GM12872 (cell line): ENCODE measurements at regions not wholly inside any gene's neighbourhood (a gene's known extent, or its start where the extent isn't known, plus 50 kb on each side); places are given as distances from the start of the nearest gene placed in this dataset.

ENCODE experiments used
- CTCF ChIP-seq: IDR thresholded peaks from 3 replicates; pipeline ENCODE4 v1.5.1; 2011; ENCODE audit warnings: low read depth, mild to moderate bottlenecking, low read length, moderate library complexity; ENCODE audit not compliant: insufficient read depth

GRCh38 chr4:114077610-114078009 lies 98.2 kb upstream of the ARSJ start:
- no peak for TF ChIP-seq CTCF

GRCh38 chr4:114078636-114079035 lies 99.2 kb upstream of the ARSJ start:
- TF ChIP-seq CTCF: no peak

GRCh38 chr4:114081783-114082182 lies 102.3 kb upstream of the ARSJ start:
- no peak for TF ChIP-seq CTCF

GRCh38 chr4:114082348-114082747 lies 102.9 kb upstream of the ARSJ start:
- TF ChIP-seq CTCF: no peak

GRCh38 chr4:114085611-114086345 lies 106.3 kb upstream of the ARSJ start:
- TF ChIP-seq CTCF: no peak

GRCh38 chr4:114087596-114088230 lies 108.3 kb upstream of the ARSJ start:
- no peak for TF ChIP-seq CTCF

- no peak for TF ChIP-seq CTCF
Observed at GRCh38 chr4:114088481-114088880, 109.0 kb upstream of the ARSJ start.
